ENCODE measurements at regions not wholly inside any gene's neighbourhood (a gene's known extent, or its start where the extent isn't known, plus 50 kb on each side); places are given as distances from the start of the nearest gene placed in this dataset.

DNA sequence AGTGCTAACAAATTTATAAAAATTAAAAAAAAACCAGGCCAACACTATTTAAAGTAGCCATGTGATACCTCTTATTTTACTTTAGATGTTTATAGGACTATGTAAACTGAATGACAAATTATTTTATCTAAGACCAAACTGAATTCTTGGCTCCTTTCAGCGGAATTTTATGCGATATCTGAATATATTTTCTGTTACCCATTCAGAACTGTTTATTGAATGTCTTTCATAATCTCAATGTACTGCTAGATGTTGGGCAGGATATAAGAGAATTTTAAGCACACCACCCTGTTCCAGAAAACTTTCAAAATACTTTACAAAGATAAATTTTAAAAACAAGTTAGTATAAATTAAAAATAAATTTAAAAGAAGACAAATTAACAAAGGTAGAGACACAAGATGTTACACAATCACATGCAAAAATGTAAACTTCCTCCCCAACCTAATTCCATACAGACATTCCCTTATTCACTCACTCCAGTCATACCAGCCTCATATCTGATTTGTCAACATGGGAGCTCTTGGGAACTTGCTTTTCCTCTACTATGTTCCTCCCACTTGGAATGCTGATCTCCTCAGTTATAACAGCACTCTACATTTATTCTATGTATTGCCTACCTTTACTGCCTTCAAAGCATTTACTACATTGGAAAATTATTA, 154.6 kb upstream of the MBNL1 start:
- H3K4me1 ChIP-seq (ENCODE audit: control insufficient read depth in 4 of 4, insufficient read depth in 4 of 4, low read length in 3 of 4), result no peaks in the 10 kb centered on the region
- H3K4me3 ChIP-seq (ENCODE audit: low read depth in 1 of 3, low read length in 3 of 3), result no peak overlapping the region
- H3K27me3 ChIP-seq (ENCODE audit: control insufficient read depth in 4 of 4, insufficient read depth in 4 of 4, low read length in 3 of 4), result no peaks in the 10 kb centered on the region
- H3K36me3 ChIP-seq (ENCODE audit: control insufficient read depth in 4 of 4, insufficient read depth in 3 of 4, low read depth in 1 of 4, low read length in 3 of 4), result no peaks in the 10 kb centered on the region
- H3K9ac ChIP-seq (ENCODE audit: low read depth in 1 of 2, low read length in 2 of 2), result no peak overlapping the region
- WGBS, result 91% methylated on average over 2 of the region's 2 CpGs
- H3K9me3 ChIP-seq (ENCODE audit: control insufficient read depth in 4 of 4, low read length in 3 of 4), result no peaks in the 10 kb centered on the region
- no peak for DNase-seq (ENCODE audit: low spot score)
- H3K27ac ChIP-seq (ENCODE audit: low read depth in 1 of 2, low read length in 2 of 2), result no peak overlapping the region
- no peak for TF ChIP-seq YY1 (IDR thresholded peaks at IDR 0.05)
- TF ChIP-seq ATF3 (IDR thresholded peaks at IDR 0.05), result no peak
- no peak for TF ChIP-seq SP1 (IDR thresholded peaks at IDR 0.05)
- TF ChIP-seq HNF4G (IDR thresholded peaks at IDR 0.05), result no peak
- TF ChIP-seq ZBTB33 (IDR thresholded peaks at IDR 0.05), result no peak

DNA sequence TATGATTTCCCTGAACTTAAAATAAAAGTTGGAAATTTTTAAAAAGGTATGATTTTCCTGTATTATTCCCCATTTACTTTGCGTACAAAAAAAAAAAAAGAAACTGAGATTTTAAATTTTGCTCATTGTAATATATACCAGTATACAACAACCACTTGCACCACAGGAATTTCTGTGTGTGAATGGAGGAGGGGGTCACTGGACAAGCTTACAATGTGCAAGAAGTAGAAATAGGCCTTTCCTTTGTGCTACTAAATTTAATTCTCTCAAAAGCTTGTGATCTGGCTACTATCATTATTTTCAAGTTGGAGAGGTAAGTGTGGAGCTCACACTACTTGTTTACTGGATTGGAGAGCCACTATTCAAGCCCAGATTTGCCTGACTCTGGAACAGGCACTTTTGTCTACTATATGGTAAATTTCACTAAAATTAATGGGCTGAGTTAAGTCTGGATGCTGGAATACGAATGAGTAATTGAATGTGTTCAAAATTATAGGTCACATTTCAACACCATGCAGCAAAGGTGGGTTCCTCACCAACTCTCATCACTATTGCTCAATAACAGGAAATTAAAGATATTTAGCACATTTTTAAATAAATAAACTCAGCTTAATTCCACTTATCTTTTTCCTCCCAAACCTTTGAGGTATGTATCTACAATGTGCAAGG, 148.0 kb upstream of the MBNL1 start:
- 95% methylated on average over 2 of the region's 2 CpGs for WGBS
- H3K27me3 ChIP-seq (ENCODE audit: control insufficient read depth in 4 of 4, insufficient read depth in 4 of 4, low read length in 3 of 4), result no peaks in the 10 kb centered on the region
- H3K36me3 ChIP-seq (ENCODE audit: control insufficient read depth in 4 of 4, insufficient read depth in 3 of 4, low read depth in 1 of 4, low read length in 3 of 4), result no peaks in the 10 kb centered on the region
- no peaks in the 10 kb centered on the region for H3K4me1 ChIP-seq (ENCODE audit: control insufficient read depth in 4 of 4, insufficient read depth in 4 of 4, low read length in 3 of 4)
- no peaks in the 10 kb centered on the region for H3K9me3 ChIP-seq (ENCODE audit: control insufficient read depth in 4 of 4, low read length in 3 of 4)
- no peak overlapping the region for H3K9ac ChIP-seq (ENCODE audit: low read depth in 1 of 2, low read length in 2 of 2)
- DNase-seq (ENCODE audit: low spot score), result no peak
- no peak overlapping the region for H3K4me3 ChIP-seq (ENCODE audit: low read depth in 1 of 3, low read length in 3 of 3)
- H3K27ac ChIP-seq (ENCODE audit: low read depth in 1 of 2, low read length in 2 of 2), result no peak overlapping the region
- no peak for TF ChIP-seq FOXA2 (IDR thresholded peaks at IDR 0.05)

DNA sequence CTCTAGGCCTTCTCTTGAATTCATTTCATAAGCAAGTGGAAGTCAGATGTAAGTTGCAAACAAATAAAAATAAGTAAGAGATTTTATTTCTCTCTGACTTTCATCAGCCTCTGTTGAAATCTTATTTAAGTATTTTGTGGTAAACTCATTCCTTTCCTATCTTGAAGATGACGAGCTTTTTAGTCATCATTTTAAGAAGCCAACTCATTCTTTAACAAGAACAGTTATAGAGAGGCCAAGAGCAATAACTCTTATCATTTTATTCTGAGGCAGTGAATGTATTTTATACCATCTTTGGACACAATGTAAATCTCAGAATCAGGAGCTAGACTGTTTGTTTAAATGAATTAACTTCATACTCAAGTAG, 147.5 kb upstream of the MBNL1 start:
- Histone ChIP-seq H3K27ac (ENCODE audit: low read depth in 1 of 2, low read length in 2 of 2) (no peak overlapping the region), H3K4me1 (ENCODE audit: control insufficient read depth in 4 of 4, insufficient read depth in 4 of 4, low read length in 3 of 4) (no peaks in the 10 kb centered on the region), H3K4me3 (ENCODE audit: low read depth in 1 of 3, low read length in 3 of 3) (no peak overlapping the region), H3K27me3 (ENCODE audit: control insufficient read depth in 4 of 4, insufficient read depth in 4 of 4, low read length in 3 of 4) (no peaks in the 10 kb centered on the region), H3K9me3 (ENCODE audit: control insufficient read depth in 4 of 4, low read length in 3 of 4) (no peaks in the 10 kb centered on the region), H3K9ac (ENCODE audit: low read depth in 1 of 2, low read length in 2 of 2) (no peak overlapping the region), H3K36me3 (ENCODE audit: control insufficient read depth in 4 of 4, insufficient read depth in 3 of 4, low read depth in 1 of 4, low read length in 3 of 4) (no peaks in the 10 kb centered on the region)
- no peak for DNase-seq (ENCODE audit: low spot score)
- 81% methylated on average over 1 of the region's 1 CpG for WGBS
- TF ChIP-seq ZBTB33 (IDR thresholded peaks at IDR 0.05) (no peak), SP1 (IDR thresholded peaks at IDR 0.05) (no peak), TAF1 (conservative IDR thresholded peaks at IDR 0.05) (no peak), EGR1 (IDR thresholded peaks at IDR 0.05; ENCODE audit: low read depth in 2 of 2) (no peak), FOXA2 (IDR thresholded peaks at IDR 0.05) (no peak)
